OCI-LY3 (cell line): ENCODE measurements at regions not wholly inside any gene's neighbourhood (a gene's known extent, or its start where the extent isn't known, plus 50 kb on each side); places are given as distances from the start of the nearest gene placed in this dataset.

Source experiments
- EZH2phosphoT487 ChIP-seq: fragments of 200-600 bp; shearing (Covaris generic); IDR thresholded peaks from 2 replicates; pipeline ENCODE4 v1.6.1; 2018; ENCODE audit warnings: antibody characterized with exemption, mixed run types, low read depth
- TF ChIP-seq, protein P1 (sequence below): fragments of 200-600, 300-600 bp; sonication (generic); IDR thresholded peaks from 2 replicates; pipeline ENCODE4 v1.5.1; 2014; ENCODE audit warnings: antibody characterized with exemption, low read length, low read depth

DNA sequence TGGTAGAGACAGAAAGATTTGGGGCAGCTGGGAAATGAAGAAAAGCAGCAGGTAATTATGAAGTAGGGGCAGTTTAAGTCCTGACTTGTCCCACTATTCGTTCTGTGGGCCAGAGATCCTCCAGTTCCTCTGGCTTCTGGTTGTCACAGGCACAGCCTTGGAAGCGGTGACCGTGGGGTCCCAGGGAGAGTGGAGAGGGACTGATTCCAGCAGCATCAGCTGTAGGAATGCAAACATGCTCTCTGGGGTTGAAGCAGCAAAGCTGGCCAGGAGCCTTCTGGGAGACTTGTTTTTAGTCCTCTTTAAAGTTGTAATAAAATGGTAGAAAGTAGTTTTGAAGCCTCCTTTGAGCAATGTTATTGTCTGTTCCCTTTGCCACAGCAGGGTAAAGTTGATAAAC is 488.0 kb downstream of the LMO4 start:
- TF ChIP-seq, protein P1, sequence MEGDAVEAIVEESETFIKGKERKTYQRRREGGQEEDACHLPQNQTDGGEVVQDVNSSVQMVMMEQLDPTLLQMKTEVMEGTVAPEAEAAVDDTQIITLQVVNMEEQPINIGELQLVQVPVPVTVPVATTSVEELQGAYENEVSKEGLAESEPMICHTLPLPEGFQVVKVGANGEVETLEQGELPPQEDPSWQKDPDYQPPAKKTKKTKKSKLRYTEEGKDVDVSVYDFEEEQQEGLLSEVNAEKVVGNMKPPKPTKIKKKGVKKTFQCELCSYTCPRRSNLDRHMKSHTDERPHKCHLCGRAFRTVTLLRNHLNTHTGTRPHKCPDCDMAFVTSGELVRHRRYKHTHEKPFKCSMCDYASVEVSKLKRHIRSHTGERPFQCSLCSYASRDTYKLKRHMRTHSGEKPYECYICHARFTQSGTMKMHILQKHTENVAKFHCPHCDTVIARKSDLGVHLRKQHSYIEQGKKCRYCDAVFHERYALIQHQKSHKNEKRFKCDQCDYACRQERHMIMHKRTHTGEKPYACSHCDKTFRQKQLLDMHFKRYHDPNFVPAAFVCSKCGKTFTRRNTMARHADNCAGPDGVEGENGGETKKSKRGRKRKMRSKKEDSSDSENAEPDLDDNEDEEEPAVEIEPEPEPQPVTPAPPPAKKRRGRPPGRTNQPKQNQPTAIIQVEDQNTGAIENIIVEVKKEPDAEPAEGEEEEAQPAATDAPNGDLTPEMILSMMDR, result no peak
- TF ChIP-seq EZH2phosphoT487, result no peak
